ENCODE measurements at regions not wholly inside any gene's neighbourhood (a gene's known extent, or its start where the extent isn't known, plus 50 kb on each side); places are given as distances from the start of the nearest gene placed in this dataset.

DNA sequence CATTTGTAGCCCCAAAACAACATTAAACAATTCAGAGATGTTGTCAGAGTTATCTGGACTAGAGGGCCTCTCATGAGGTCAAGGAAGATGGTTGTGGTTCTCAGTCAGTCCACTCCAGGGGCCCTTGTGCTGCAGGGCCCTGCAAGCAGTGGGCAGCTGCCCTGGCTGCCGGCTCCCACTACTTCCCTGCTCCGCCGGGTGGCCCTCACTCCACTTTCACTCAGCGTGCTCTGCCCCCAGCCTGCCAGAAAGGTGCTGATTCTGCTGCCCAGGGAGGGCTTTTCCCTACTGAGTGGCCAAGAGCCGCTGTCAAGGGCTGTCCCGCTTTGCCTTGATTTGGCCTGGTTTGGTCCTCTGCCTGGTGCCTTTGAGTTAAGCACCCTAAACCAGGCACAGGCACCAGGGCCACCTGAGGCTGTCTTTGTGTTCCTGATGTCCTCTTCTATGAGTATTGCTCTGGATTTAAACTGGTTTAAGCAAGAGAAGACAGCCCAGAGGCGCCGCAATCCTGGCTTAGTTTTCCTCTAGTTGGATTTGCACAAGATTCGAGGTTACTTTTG is 117.2 kb downstream of the GADD45G start:
- Histone ChIP-seq H3K36me3 (ENCODE audit: control insufficient read depth in 4 of 4, insufficient read depth in 4 of 4, low read length in 4 of 4) (no peaks in the 10 kb centered on the region), H3K9ac (ENCODE audit: insufficient read depth in 1 of 2, low read length in 2 of 2) (no peak overlapping the region), H3K4me1 (ENCODE audit: control insufficient read depth in 5 of 5, insufficient read depth in 5 of 5, low read length in 5 of 5) (peaks cover 0 to 18% (median 5%) of the 10 kb centered on the region in 5 donors), H3K27ac (ENCODE audit: low read depth in 1 of 2, low read length in 1 of 2) (no peak overlapping the region), H3K27me3 (ENCODE audit: control insufficient read depth in 3 of 3, insufficient read depth in 3 of 3, low read length in 2 of 3) (no peaks in the 10 kb centered on the region), H3K4me3 (no peak overlapping the region), H3K9me3 (ENCODE audit: control insufficient read depth in 4 of 4, insufficient read depth in 3 of 4, low read length in 3 of 4) (peaks cover 0 to 7% (median 0%) of the 10 kb centered on the region in 4 donors)
- WGBS, 2 donors = 77 to 79% methylated on average over 9 of the region's 9 CpGs
- ATAC-seq (ENCODE audit: insufficient read depth, low FRiP score) = no peak
- TF ChIP-seq, protein P1, sequence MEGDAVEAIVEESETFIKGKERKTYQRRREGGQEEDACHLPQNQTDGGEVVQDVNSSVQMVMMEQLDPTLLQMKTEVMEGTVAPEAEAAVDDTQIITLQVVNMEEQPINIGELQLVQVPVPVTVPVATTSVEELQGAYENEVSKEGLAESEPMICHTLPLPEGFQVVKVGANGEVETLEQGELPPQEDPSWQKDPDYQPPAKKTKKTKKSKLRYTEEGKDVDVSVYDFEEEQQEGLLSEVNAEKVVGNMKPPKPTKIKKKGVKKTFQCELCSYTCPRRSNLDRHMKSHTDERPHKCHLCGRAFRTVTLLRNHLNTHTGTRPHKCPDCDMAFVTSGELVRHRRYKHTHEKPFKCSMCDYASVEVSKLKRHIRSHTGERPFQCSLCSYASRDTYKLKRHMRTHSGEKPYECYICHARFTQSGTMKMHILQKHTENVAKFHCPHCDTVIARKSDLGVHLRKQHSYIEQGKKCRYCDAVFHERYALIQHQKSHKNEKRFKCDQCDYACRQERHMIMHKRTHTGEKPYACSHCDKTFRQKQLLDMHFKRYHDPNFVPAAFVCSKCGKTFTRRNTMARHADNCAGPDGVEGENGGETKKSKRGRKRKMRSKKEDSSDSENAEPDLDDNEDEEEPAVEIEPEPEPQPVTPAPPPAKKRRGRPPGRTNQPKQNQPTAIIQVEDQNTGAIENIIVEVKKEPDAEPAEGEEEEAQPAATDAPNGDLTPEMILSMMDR (IDR thresholded peaks at IDR 0.05; ENCODE audit: control extremely low read depth, extremely low read depth) = no peak
- DNase-seq = peak in 1 of 3 donors; percentile 28

DNA sequence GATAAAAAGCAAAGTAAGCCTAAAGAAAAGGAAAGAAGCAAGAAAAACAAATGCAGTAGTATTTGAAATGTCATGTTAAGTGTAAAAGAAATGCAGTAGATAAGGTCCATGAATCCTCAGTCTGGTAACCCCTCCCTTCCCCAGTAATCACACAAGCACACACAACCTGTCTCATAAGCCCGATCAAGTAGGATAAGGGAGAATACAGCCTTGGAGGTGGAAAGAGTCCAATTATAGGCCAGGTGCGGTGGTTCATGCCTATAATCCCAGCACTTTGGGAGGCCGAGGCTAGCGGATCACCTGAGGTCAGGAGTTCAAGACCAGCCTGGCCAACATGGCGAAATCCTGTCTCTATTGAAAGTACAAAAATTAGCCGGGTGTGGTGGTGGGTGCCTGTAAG is 117.9 kb downstream of the GADD45G start:
- no peak overlapping the region for H3K4me3 ChIP-seq
- TF ChIP-seq, protein P1 (IDR thresholded peaks at IDR 0.05; ENCODE audit: control extremely low read depth, extremely low read depth) = no peak
- DNase-seq = no peak
- H3K36me3 ChIP-seq (ENCODE audit: control insufficient read depth in 4 of 4, insufficient read depth in 4 of 4, low read length in 4 of 4) = no peaks in the 10 kb centered on the region
- peaks cover 0 to 4% (median 0%) of the 10 kb centered on the region in 4 donors for H3K9me3 ChIP-seq (ENCODE audit: control insufficient read depth in 4 of 4, insufficient read depth in 3 of 4, low read length in 3 of 4)
- H3K27me3 ChIP-seq (ENCODE audit: control insufficient read depth in 3 of 3, insufficient read depth in 3 of 3, low read length in 2 of 3) = no peaks in the 10 kb centered on the region
- no peak overlapping the region for H3K27ac ChIP-seq (ENCODE audit: low read depth in 1 of 2, low read length in 1 of 2)
- H3K4me1 ChIP-seq (ENCODE audit: control insufficient read depth in 5 of 5, insufficient read depth in 5 of 5, low read length in 5 of 5) = peaks cover 0 to 18% (median 5%) of the 10 kb centered on the region in 5 donors
- WGBS, 2 donors = 96 to 97% methylated on average over 6 of the region's 6 CpGs
- no peak overlapping the region for H3K9ac ChIP-seq (ENCODE audit: insufficient read depth in 1 of 2, low read length in 2 of 2)
- no peak for ATAC-seq (ENCODE audit: insufficient read depth, low FRiP score)

DNA sequence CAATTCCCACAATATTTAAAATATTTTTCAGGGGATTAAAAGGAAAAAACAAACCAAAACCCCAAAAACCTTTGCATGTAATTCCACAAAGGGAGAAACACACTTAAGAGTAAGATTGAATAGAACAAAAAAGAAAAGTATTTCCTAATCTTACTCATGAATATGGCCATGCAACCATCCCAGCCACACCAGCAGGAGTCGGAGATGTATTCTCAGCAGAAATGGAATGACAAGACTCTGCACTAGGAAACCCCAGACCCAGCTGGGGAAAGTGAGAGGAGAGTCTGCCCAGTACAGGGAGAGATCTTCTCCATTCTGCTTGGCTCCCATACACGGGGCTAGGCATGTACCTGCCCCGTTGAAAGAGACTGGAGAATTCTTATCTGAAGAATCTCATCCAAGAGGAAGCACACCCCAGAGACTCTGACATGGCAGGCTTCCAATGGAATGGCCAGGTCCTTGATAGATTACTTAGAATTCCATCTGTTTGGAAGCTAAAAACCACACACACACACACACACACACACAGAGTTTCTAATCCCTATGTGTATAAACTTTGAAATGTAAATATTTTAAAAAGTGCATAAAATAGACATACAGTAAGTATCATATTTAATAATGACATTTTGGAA is 118.8 kb downstream of the GADD45G start:
- H3K4me3 ChIP-seq = no peak overlapping the region
- DNase-seq = peak in 1 of 3 donors; percentile 31
- 42 to 54% methylated on average over 3 of the region's 3 CpGs for WGBS, 2 donors
- TF ChIP-seq, protein P1 (IDR thresholded peaks at IDR 0.05; ENCODE audit: control extremely low read depth, extremely low read depth) = no peak
- H3K27ac ChIP-seq (ENCODE audit: low read depth in 1 of 2, low read length in 1 of 2) = no peak overlapping the region
- H3K4me1 ChIP-seq (ENCODE audit: control insufficient read depth in 5 of 5, insufficient read depth in 5 of 5, low read length in 5 of 5) = peaks cover 0 to 18% (median 4%) of the 10 kb centered on the region in 5 donors
- H3K27me3 ChIP-seq (ENCODE audit: control insufficient read depth in 3 of 3, insufficient read depth in 3 of 3, low read length in 2 of 3) = no peaks in the 10 kb centered on the region
- ATAC-seq (ENCODE audit: insufficient read depth, low FRiP score) = no peak
- peaks cover 0 to 2% (median 0%) of the 10 kb centered on the region in 4 donors for H3K9me3 ChIP-seq (ENCODE audit: control insufficient read depth in 4 of 4, insufficient read depth in 3 of 4, low read length in 3 of 4)
- no peak overlapping the region for H3K9ac ChIP-seq (ENCODE audit: insufficient read depth in 1 of 2, low read length in 2 of 2)
- H3K36me3 ChIP-seq (ENCODE audit: control insufficient read depth in 4 of 4, insufficient read depth in 4 of 4, low read length in 4 of 4) = no peaks in the 10 kb centered on the region
